GM19455 (cell line): ENCODE measurements at regions not wholly inside any gene's neighbourhood (a gene's known extent, or its start where the extent isn't known, plus 50 kb on each side); places are given as distances from the start of the nearest gene placed in this dataset.
"Not testable (repeated sequence)": the region's sequence is repeated elsewhere in the genome, so short reads cannot be mapped to it uniquely, and the experiment has no call there.

Source experiments
- ATAC-seq: cut with Tn5 transposase; IDR thresholded peaks from one replicate; pipeline ENCODE4 v1.9.1; 2021; ENCODE audit not compliant: unreplicated experiment

- ATAC-seq = not testable (repeated sequence)
These were observed 196.2 kb downstream of the OTOP1 start for GRCh38 chr4:4030509-4030908.

- ATAC-seq = not testable (repeated sequence)
These were observed 195.1 kb downstream of the OTOP1 start for GRCh38 chr4:4031446-4032135.

GRCh38 chr4:4032364-4032763 is 194.4 kb downstream of the OTOP1 start:
- not testable (repeated sequence) for ATAC-seq

- ATAC-seq = not testable (repeated sequence)
These were observed 193.7 kb downstream of the OTOP1 start for GRCh38 chr4:4032801-4033605.

- ATAC-seq = not testable (repeated sequence)
These were observed 189.2 kb downstream of the OTOP1 start for GRCh38 chr4:4037399-4038138.

GRCh38 chr4:4045823-4046222 is 180.9 kb downstream of the OTOP1 start:
- not testable (repeated sequence) for ATAC-seq

GRCh38 chr4:4046686-4047085 is 180.0 kb downstream of the OTOP1 start:
- not testable (repeated sequence) for ATAC-seq

GRCh38 chr4:4047202-4047601 is 179.5 kb downstream of the OTOP1 start:
- not testable (repeated sequence) for ATAC-seq

- not testable (repeated sequence) for ATAC-seq
These were observed 178.5 kb downstream of the OTOP1 start for GRCh38 chr4:4048227-4048626.

GRCh38 chr4:4050781-4051180 is 175.9 kb downstream of the OTOP1 start:
- ATAC-seq = not testable (repeated sequence)

GRCh38 chr4:4052933-4053332 is 173.8 kb downstream of the OTOP1 start:
- not testable (repeated sequence) for ATAC-seq

- not testable (repeated sequence) for ATAC-seq
These were observed 169.5 kb downstream of the OTOP1 start for GRCh38 chr4:4057226-4057625.

GRCh38 chr4:4084171-4084570 is 142.6 kb downstream of the OTOP1 start:
- ATAC-seq = not testable (repeated sequence)

GRCh38 chr4:4089716-4090419 is 136.9 kb downstream of the OTOP1 start:
- ATAC-seq = not testable (repeated sequence)

GRCh38 chr4:4090720-4091119 is 136.0 kb downstream of the OTOP1 start:
- ATAC-seq = not testable (repeated sequence)

GRCh38 chr4:4092159-4092558 is 134.6 kb downstream of the OTOP1 start:
- not testable (repeated sequence) for ATAC-seq

- not testable (repeated sequence) for ATAC-seq
These were observed 127.1 kb downstream of the OTOP1 start for GRCh38 chr4:4099610-4100009.

GRCh38 chr4:4106923-4107322 is 119.8 kb downstream of the OTOP1 start:
- ATAC-seq = not testable (repeated sequence)

- ATAC-seq = not testable (repeated sequence)
These were observed 119.2 kb downstream of the OTOP1 start for GRCh38 chr4:4107411-4108107.

GRCh38 chr4:4115381-4115780 is 111.3 kb downstream of the OTOP1 start:
- not testable (repeated sequence) for ATAC-seq
